Ishikawa (cell line): ENCODE measurements at regions not wholly inside any gene's neighbourhood (a gene's known extent, or its start where the extent isn't known, plus 50 kb on each side); places are given as distances from the start of the nearest gene placed in this dataset.

ENCODE experiments used
- CREB1 ChIP-seq: IDR thresholded peaks from 2 replicates; pipeline ENCODE4 v1.6.1; 2012; ENCODE audit warnings: low read depth
- EGR1 ChIP-seq: IDR thresholded peaks from 2 replicates; pipeline ENCODE4 v1.6.1; 2012
- TAF1 ChIP-seq: IDR thresholded peaks from 2 replicates; pipeline ENCODE4 v1.6.1; 2012; ENCODE audit warnings: low read depth, mild to moderate bottlenecking
- TF ChIP-seq, protein P1 (sequence below): IDR thresholded peaks from 2 replicates; pipeline ENCODE4 v1.6.1; 2012; ENCODE audit warnings: low read depth, mild to moderate bottlenecking
- TF ChIP-seq, protein P2 (sequence below): IDR thresholded peaks from 2 replicates; pipeline ENCODE4 v1.6.1; 2012

DNA sequence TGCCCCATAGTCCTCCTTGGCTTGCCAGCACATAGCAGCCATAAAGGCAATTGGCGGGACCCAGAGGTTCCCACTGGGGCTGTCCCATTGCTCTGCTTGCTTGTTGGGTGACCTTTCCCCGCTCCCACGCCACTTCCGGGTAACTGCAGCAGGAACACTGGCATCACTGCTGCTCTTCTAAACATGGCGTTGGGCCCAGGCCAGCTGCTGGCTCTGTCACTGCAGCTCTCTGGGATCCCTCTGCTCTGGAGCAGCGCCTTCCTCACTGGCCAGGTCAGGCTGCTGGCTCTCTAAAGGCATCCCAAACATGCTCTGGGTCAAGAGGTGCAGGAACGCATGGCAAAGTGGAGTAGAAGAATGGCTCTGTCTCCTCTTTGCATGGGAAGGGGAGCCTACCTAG is 92.9 kb downstream of the DRD1 start:
- TF ChIP-seq TAF1: no peak
- TF ChIP-seq EGR1: no peak
- no peak for TF ChIP-seq CREB1
- TF ChIP-seq, protein P1, sequence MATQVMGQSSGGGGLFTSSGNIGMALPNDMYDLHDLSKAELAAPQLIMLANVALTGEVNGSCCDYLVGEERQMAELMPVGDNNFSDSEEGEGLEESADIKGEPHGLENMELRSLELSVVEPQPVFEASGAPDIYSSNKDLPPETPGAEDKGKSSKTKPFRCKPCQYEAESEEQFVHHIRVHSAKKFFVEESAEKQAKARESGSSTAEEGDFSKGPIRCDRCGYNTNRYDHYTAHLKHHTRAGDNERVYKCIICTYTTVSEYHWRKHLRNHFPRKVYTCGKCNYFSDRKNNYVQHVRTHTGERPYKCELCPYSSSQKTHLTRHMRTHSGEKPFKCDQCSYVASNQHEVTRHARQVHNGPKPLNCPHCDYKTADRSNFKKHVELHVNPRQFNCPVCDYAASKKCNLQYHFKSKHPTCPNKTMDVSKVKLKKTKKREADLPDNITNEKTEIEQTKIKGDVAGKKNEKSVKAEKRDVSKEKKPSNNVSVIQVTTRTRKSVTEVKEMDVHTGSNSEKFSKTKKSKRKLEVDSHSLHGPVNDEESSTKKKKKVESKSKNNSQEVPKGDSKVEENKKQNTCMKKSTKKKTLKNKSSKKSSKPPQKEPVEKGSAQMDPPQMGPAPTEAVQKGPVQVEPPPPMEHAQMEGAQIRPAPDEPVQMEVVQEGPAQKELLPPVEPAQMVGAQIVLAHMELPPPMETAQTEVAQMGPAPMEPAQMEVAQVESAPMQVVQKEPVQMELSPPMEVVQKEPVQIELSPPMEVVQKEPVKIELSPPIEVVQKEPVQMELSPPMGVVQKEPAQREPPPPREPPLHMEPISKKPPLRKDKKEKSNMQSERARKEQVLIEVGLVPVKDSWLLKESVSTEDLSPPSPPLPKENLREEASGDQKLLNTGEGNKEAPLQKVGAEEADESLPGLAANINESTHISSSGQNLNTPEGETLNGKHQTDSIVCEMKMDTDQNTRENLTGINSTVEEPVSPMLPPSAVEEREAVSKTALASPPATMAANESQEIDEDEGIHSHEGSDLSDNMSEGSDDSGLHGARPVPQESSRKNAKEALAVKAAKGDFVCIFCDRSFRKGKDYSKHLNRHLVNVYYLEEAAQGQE: no peak
- TF ChIP-seq, protein P2, sequence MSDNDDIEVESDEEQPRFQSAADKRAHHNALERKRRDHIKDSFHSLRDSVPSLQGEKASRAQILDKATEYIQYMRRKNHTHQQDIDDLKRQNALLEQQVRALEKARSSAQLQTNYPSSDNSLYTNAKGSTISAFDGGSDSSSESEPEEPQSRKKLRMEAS: no peak
